ENCODE measurements at regions not wholly inside any gene's neighbourhood (a gene's known extent, or its start where the extent isn't known, plus 50 kb on each side); places are given as distances from the start of the nearest gene placed in this dataset.

- no peak for DNase-seq (ENCODE audit: extremely low spot score)
- TF ChIP-seq SUZ12 (IDR thresholded peaks at IDR 0.05) (no peak), PKNOX1 (IDR thresholded peaks at IDR 0.05) (no peak), CTBP1 (IDR thresholded peaks at IDR 0.05; ENCODE audit: borderline replicate concordance) (no peak), FOXK2 (IDR thresholded peaks at IDR 0.05) (no peak), ELF4 (IDR thresholded peaks at IDR 0.05) (no peak), BHLHE40 (IDR thresholded peaks at IDR 0.05; ENCODE audit: borderline replicate concordance) (no peak), L3MBTL2 (conservative IDR thresholded peaks at IDR 0.05) (no peak), TARDBP (IDR thresholded peaks at IDR 0.05) (no peak)
- CTCF ChIA-PET, result no interaction called here
- POLR2A ChIA-PET, result no interaction called here
Observed at GRCh38 chr13:40375489-40376171, 290.8 kb downstream of the FOXO1 start.

- DNase-seq (ENCODE audit: extremely low spot score), result no peak
- ChIA-PET POLR2A (no interaction called here), CTCF (no interaction called here)
- no peak for TF ChIP-seq ARNT (IDR thresholded peaks at IDR 0.05)
- no peak for TF ChIP-seq NFRKB (IDR thresholded peaks at IDR 0.05)
- no peak for TF ChIP-seq HDGF (IDR thresholded peaks at IDR 0.05; ENCODE audit: borderline replicate concordance)
- TF ChIP-seq SUZ12 (IDR thresholded peaks at IDR 0.05), result no peak
- no peak for TF ChIP-seq CTBP1 (IDR thresholded peaks at IDR 0.05; ENCODE audit: borderline replicate concordance)
Observed at GRCh38 chr13:40376296-40376849, 290.1 kb downstream of the FOXO1 start.

- POLR2A ChIA-PET, result no interaction called here
- TF ChIP-seq ZNF384 (IDR thresholded peaks at IDR 0.05) (no peak), ARNT (IDR thresholded peaks at IDR 0.05) (no peak), FOXK2 (IDR thresholded peaks at IDR 0.05) (no peak), ELF4 (IDR thresholded peaks at IDR 0.05) (no peak), SUZ12 (IDR thresholded peaks at IDR 0.05) (no peak), TARDBP (IDR thresholded peaks at IDR 0.05) (no peak), CTBP1 (IDR thresholded peaks at IDR 0.05; ENCODE audit: borderline replicate concordance) (no peak), FOXM1 (IDR thresholded peaks at IDR 0.05; ENCODE audit: borderline replicate concordance) (no peak), NFRKB (IDR thresholded peaks at IDR 0.05) (no peak), BHLHE40 (IDR thresholded peaks at IDR 0.05; ENCODE audit: borderline replicate concordance) (no peak), LEF1 (IDR thresholded peaks at IDR 0.05; ENCODE audit: borderline replicate concordance) (no peak), L3MBTL2 (conservative IDR thresholded peaks at IDR 0.05) (no peak), HDGF (IDR thresholded peaks at IDR 0.05; ENCODE audit: borderline replicate concordance) (no peak), SP1 (IDR thresholded peaks at IDR 0.05) (no peak), FOXA1 (IDR thresholded peaks at IDR 0.05) (no peak), PKNOX1 (IDR thresholded peaks at IDR 0.05) (no peak)
- DNase-seq (ENCODE audit: extremely low spot score), result no peak
- CTCF ChIA-PET, result no interaction called here
Observed at GRCh38 chr13:40376867-40377535, 289.4 kb downstream of the FOXO1 start.

- no peak for DNase-seq (ENCODE audit: extremely low spot score)
- TF ChIP-seq ELF4 (IDR thresholded peaks at IDR 0.05) (no peak), TARDBP (IDR thresholded peaks at IDR 0.05) (no peak), LEF1 (IDR thresholded peaks at IDR 0.05; ENCODE audit: borderline replicate concordance) (no peak), FOXK2 (IDR thresholded peaks at IDR 0.05) (no peak), FOXA1 (IDR thresholded peaks at IDR 0.05) (no peak), BHLHE40 (IDR thresholded peaks at IDR 0.05; ENCODE audit: borderline replicate concordance) (no peak), ZNF384 (IDR thresholded peaks at IDR 0.05) (no peak), SUZ12 (IDR thresholded peaks at IDR 0.05) (no peak), CTBP1 (IDR thresholded peaks at IDR 0.05; ENCODE audit: borderline replicate concordance) (no peak), ARNT (IDR thresholded peaks at IDR 0.05) (no peak), HDGF (IDR thresholded peaks at IDR 0.05; ENCODE audit: borderline replicate concordance) (no peak), SP1 (IDR thresholded peaks at IDR 0.05) (no peak), L3MBTL2 (conservative IDR thresholded peaks at IDR 0.05) (no peak), FOXM1 (IDR thresholded peaks at IDR 0.05; ENCODE audit: borderline replicate concordance) (no peak), NFRKB (IDR thresholded peaks at IDR 0.05) (no peak), PKNOX1 (IDR thresholded peaks at IDR 0.05) (no peak)
- ChIA-PET CTCF (no interaction called here), POLR2A (no interaction called here)
Observed at GRCh38 chr13:40377783-40378182, 288.7 kb downstream of the FOXO1 start.

- ChIA-PET POLR2A (no interaction called here), CTCF (no interaction called here)
- no peak for TF ChIP-seq ARNT (IDR thresholded peaks at IDR 0.05)
- no peak for TF ChIP-seq LEF1 (IDR thresholded peaks at IDR 0.05; ENCODE audit: borderline replicate concordance)
- no peak for TF ChIP-seq FOXA1 (IDR thresholded peaks at IDR 0.05)
- TF ChIP-seq NFRKB (IDR thresholded peaks at IDR 0.05), result no peak
- no peak for TF ChIP-seq TARDBP (IDR thresholded peaks at IDR 0.05)
- no peak for TF ChIP-seq ELF4 (IDR thresholded peaks at IDR 0.05)
- no peak for TF ChIP-seq PKNOX1 (IDR thresholded peaks at IDR 0.05)
- TF ChIP-seq BHLHE40 (IDR thresholded peaks at IDR 0.05; ENCODE audit: borderline replicate concordance), result no peak
- no peak for TF ChIP-seq CTBP1 (IDR thresholded peaks at IDR 0.05; ENCODE audit: borderline replicate concordance)
- DNase-seq (ENCODE audit: extremely low spot score), result no peak
Observed at GRCh38 chr13:40379196-40379595, 287.2 kb downstream of the FOXO1 start.
